WTC11 (cell line): ENCODE measurements at regions not wholly inside any gene's neighbourhood (a gene's known extent, or its start where the extent isn't known, plus 50 kb on each side); places are given as distances from the start of the nearest gene placed in this dataset.

Source experiments
- ATAC-seq: fragments of 200-7000 bp; cut with Tn5 transposase; 2 replicates; pipeline ENCODE4 v1.10.0; 2021; ENCODE audit warnings: mild to moderate bottlenecking, moderate library complexity
- CTCF ChIA-PET: fragments of 300-600 bp; sonication (Branson Sonifier 250); formaldehyde crosslinking; loops from one replicate; lab custom pipeline; 2021; ENCODE audit warnings: antibody characterized with exemption; lab: Charles Lee
- POLR2A ChIA-PET: fragments of 350-600 bp; sonication (Branson Sonifier 250); formaldehyde crosslinking; loops from one replicate; lab custom pipeline; 2021; ENCODE audit warnings: antibody characterized with exemption; lab: Charles Lee
- DNase-seq: peaks from one replicate; pipeline ENCODE4 v3.0.0; 2021; ENCODE audit warnings: low spot score
- H3K27ac Mint-ChIP-seq: 2 replicates; pipeline ENCODE4 v1.8.0; 2021; ENCODE audit warnings: mixed read lengths
- H3K27me3 Mint-ChIP-seq: 2 replicates; pipeline ENCODE4 v1.8.0; 2021; ENCODE audit warnings: low read depth, mild to moderate bottlenecking, moderate library complexity, mixed read lengths
- H3K36me3 Mint-ChIP-seq: 2 replicates; pipeline ENCODE4 v1.8.0; 2021; ENCODE audit warnings: mixed read lengths
- H3K4me1 Mint-ChIP-seq: 2 replicates; pipeline ENCODE4 v1.8.0; 2022; ENCODE audit warnings: mixed read lengths
- H3K4me3 Mint-ChIP-seq: 2 replicates; pipeline ENCODE4 v1.8.0; 2021; ENCODE audit warnings: mild to moderate bottlenecking, moderate library complexity, mixed read lengths
- H3K9me3 Mint-ChIP-seq: 2 replicates; pipeline ENCODE4 v1.8.0; 2021; ENCODE audit warnings: mixed read lengths
- ATF1 ChIP-seq: sonication (generic); formaldehyde crosslinking; IDR thresholded peaks from 2 replicates; pipeline ENCODE4 v1.8.1; 2023; ENCODE audit warnings: mild to moderate bottlenecking, moderate library complexity, missing genetic modification reagents
- CDX4 ChIP-seq: fragments of 250-450 bp; sonication (Bioruptor Pico); IDR thresholded peaks from 2 replicates; pipeline ENCODE4 v1.9.0; 2021; ENCODE audit warnings: moderate library complexity, mild to moderate bottlenecking, inconsistent platforms, borderline replicate concordance
- CREB1 ChIP-seq: sonication (generic); formaldehyde crosslinking; IDR thresholded peaks from 2 replicates; pipeline ENCODE4 v1.8.0; 2023; ENCODE audit warnings: mild to moderate bottlenecking, missing genetic modification reagents
- CREM ChIP-seq: sonication (generic); formaldehyde crosslinking; IDR thresholded peaks from 2 replicates; pipeline ENCODE4 v1.8.1; 2022; ENCODE audit warnings: mild to moderate bottlenecking, missing genetic modification reagents, moderate library complexity
- CTCF ChIP-seq: fragments of 200-600 bp; IDR thresholded peaks from 2 replicates; pipeline ENCODE4 v1.8.0; 2022; ENCODE audit warnings: antibody characterized with exemption
- E2F5 ChIP-seq: sonication (generic); formaldehyde crosslinking; IDR thresholded peaks from 2 replicates; pipeline ENCODE4 v1.8.1; 2022; ENCODE audit warnings: mild to moderate bottlenecking, moderate library complexity, missing genetic modification reagents
- FOXP1 ChIP-seq: sonication (generic); formaldehyde crosslinking; IDR thresholded peaks from 2 replicates; pipeline ENCODE4 v1.8.0; 2022; ENCODE audit warnings: missing genetic modification reagents, mild to moderate bottlenecking, moderate library complexity, borderline replicate concordance
- GABPB1 ChIP-seq: sonication (generic); formaldehyde crosslinking; IDR thresholded peaks from 2 replicates; pipeline ENCODE4 v1.8.1; 2023; ENCODE audit warnings: mild to moderate bottlenecking, missing genetic modification reagents
- GRHL2 ChIP-seq: fragments of 250-450 bp; sonication (Bioruptor Pico); IDR thresholded peaks from 2 replicates; pipeline ENCODE4 v1.8.0; 2022; ENCODE audit warnings: mild to moderate bottlenecking, moderate library complexity; ENCODE audit not compliant: insufficient replicate concordance, severe bottlenecking
- JAZF1 ChIP-seq: fragments of 250-450 bp; sonication (Bioruptor Pico); IDR thresholded peaks from 2 replicates; pipeline ENCODE4 v1.9.0; 2021; ENCODE audit warnings: moderate library complexity, mild to moderate bottlenecking, inconsistent platforms
- NR3C1 ChIP-seq: sonication (generic); formaldehyde crosslinking; conservative IDR thresholded peaks from 2 replicates; pipeline ENCODE4 v1.8.1; 2023; ENCODE audit warnings: low read depth, mild to moderate bottlenecking, missing genetic modification reagents
- OVOL2 ChIP-seq: fragments of 250-450 bp; sonication (Bioruptor Pico); IDR thresholded peaks from 2 replicates; pipeline ENCODE4 v1.9.0; 2021; ENCODE audit warnings: mild to moderate bottlenecking, borderline replicate concordance
- RORB ChIP-seq: fragments of 250-450 bp; sonication (Bioruptor Pico); IDR thresholded peaks from 2 replicates; pipeline ENCODE4 v1.9.0; 2021; ENCODE audit warnings: mild to moderate bottlenecking
- SMAD3 ChIP-seq: sonication (generic); formaldehyde crosslinking; IDR thresholded peaks from 2 replicates; pipeline ENCODE4 v1.8.0; 2022; ENCODE audit warnings: missing genetic modification reagents, mild to moderate bottlenecking, borderline replicate concordance
- TEAD1 ChIP-seq: sonication (generic); formaldehyde crosslinking; IDR thresholded peaks from 2 replicates; pipeline ENCODE4 v1.8.0; 2022; ENCODE audit warnings: mild to moderate bottlenecking, missing genetic modification reagents
- TEAD4 ChIP-seq: sonication (generic); formaldehyde crosslinking; IDR thresholded peaks from 2 replicates; pipeline ENCODE4 v1.8.0; 2022; ENCODE audit warnings: mild to moderate bottlenecking, missing genetic modification reagents
- ZBTB21 ChIP-seq: sonication (generic); formaldehyde crosslinking; IDR thresholded peaks from 2 replicates; pipeline ENCODE4 v1.8.1; 2023; ENCODE audit warnings: mild to moderate bottlenecking, missing genetic modification reagents, borderline replicate concordance
- ZNF121 ChIP-seq: sonication (generic); formaldehyde crosslinking; IDR thresholded peaks from 2 replicates; pipeline ENCODE4 v1.8.0; 2023; ENCODE audit warnings: missing genetic modification reagents
- ZNF219 ChIP-seq: sonication (generic); formaldehyde crosslinking; IDR thresholded peaks from 2 replicates; pipeline ENCODE4 v1.8.0; 2023; ENCODE audit warnings: missing genetic modification reagents, mild to moderate bottlenecking, borderline replicate concordance
- ZNF232 ChIP-seq: sonication (generic); formaldehyde crosslinking; IDR thresholded peaks from 2 replicates; pipeline ENCODE4 v1.8.0; 2022; ENCODE audit warnings: mild to moderate bottlenecking, missing genetic modification reagents
- TF ChIP-seq, protein P1 (sequence below): sonication (generic); formaldehyde crosslinking; IDR thresholded peaks from 2 replicates; pipeline ENCODE4 v1.8.0; 2023; ENCODE audit warnings: missing genetic modification reagents
- TF ChIP-seq, protein P2 (sequence below): sonication (generic); formaldehyde crosslinking; IDR thresholded peaks from 2 replicates; pipeline ENCODE4 v1.8.1; 2022; ENCODE audit warnings: mild to moderate bottlenecking, missing genetic modification reagents, moderate library complexity, borderline replicate concordance
- TF ChIP-seq, protein P3 (sequence below): sonication (generic); formaldehyde crosslinking; IDR thresholded peaks from 2 replicates; pipeline ENCODE4 v1.8.0; 2022; ENCODE audit warnings: mild to moderate bottlenecking, missing genetic modification reagents
- TF ChIP-seq, protein P4 (sequence below): sonication (generic); formaldehyde crosslinking; IDR thresholded peaks from 2 replicates; pipeline ENCODE4 v1.8.1; 2023; ENCODE audit warnings: mild to moderate bottlenecking, moderate library complexity, missing genetic modification reagents
- TF ChIP-seq, protein P5 (sequence below): sonication (generic); formaldehyde crosslinking; IDR thresholded peaks from 2 replicates; pipeline ENCODE4 v1.8.0; 2022; ENCODE audit warnings: mild to moderate bottlenecking, missing genetic modification reagents

DNA sequence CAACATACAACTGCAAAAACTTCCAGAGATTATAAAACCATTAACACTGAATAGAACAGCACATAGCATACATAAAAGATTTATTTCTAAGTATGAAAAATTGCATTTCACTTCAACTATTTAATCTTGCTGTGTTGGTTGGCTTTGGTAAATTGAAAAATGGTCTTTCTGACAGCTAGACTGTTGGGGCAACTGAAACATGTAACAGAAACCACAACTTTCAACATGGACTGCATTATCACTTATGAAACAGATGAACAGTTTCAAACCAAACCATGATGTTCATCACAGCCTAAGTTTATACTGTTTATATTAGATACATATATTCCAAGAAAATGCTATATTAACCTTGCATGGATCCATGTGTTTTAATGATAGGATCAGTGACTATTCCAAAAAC is 324.1 kb upstream of the PCDH9 start:
- ChIA-PET CTCF (no interaction called here), POLR2A (no interaction called here)
- no peak for TF ChIP-seq SMAD3
- TF ChIP-seq, protein P1, sequence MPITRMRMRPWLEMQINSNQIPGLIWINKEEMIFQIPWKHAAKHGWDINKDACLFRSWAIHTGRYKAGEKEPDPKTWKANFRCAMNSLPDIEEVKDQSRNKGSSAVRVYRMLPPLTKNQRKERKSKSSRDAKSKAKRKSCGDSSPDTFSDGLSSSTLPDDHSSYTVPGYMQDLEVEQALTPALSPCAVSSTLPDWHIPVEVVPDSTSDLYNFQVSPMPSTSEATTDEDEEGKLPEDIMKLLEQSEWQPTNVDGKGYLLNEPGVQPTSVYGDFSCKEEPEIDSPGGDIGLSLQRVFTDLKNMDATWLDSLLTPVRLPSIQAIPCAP = no peak
- no peak for TF ChIP-seq FOXP1
- no peak for TF ChIP-seq GRHL2 (CRISPR knock-in tag)
- no peak for TF ChIP-seq ZNF121
- TF ChIP-seq JAZF1 = no peak
- no peak for TF ChIP-seq CDX4 (CRISPR knock-in tag)
- TF ChIP-seq CTCF = no peak
- no peak for TF ChIP-seq OVOL2 (CRISPR knock-in tag)
- TF ChIP-seq NR3C1 = no peak
- TF ChIP-seq ATF1 (CRISPR knock-in tag) = no peak
- TF ChIP-seq, protein P2, sequence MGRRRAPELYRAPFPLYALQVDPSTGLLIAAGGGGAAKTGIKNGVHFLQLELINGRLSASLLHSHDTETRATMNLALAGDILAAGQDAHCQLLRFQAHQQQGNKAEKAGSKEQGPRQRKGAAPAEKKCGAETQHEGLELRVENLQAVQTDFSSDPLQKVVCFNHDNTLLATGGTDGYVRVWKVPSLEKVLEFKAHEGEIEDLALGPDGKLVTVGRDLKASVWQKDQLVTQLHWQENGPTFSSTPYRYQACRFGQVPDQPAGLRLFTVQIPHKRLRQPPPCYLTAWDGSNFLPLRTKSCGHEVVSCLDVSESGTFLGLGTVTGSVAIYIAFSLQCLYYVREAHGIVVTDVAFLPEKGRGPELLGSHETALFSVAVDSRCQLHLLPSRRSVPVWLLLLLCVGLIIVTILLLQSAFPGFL (CRISPR knock-in tag) = no peak
- TF ChIP-seq, protein P3, sequence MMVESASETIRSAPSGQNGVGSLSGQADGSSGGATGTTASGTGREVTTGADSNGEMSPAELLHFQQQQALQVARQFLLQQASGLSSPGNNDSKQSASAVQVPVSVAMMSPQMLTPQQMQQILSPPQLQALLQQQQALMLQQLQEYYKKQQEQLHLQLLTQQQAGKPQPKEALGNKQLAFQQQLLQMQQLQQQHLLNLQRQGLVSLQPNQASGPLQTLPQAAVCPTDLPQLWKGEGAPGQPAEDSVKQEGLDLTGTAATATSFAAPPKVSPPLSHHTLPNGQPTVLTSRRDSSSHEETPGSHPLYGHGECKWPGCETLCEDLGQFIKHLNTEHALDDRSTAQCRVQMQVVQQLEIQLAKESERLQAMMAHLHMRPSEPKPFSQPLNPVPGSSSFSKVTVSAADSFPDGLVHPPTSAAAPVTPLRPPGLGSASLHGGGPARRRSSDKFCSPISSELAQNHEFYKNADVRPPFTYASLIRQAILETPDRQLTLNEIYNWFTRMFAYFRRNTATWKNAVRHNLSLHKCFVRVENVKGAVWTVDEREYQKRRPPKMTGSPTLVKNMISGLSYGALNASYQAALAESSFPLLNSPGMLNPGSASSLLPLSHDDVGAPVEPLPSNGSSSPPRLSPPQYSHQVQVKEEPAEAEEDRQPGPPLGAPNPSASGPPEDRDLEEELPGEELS (CRISPR knock-in tag) = no peak
- no peak for TF ChIP-seq ZBTB21 (CRISPR knock-in tag)
- TF ChIP-seq, protein P4, sequence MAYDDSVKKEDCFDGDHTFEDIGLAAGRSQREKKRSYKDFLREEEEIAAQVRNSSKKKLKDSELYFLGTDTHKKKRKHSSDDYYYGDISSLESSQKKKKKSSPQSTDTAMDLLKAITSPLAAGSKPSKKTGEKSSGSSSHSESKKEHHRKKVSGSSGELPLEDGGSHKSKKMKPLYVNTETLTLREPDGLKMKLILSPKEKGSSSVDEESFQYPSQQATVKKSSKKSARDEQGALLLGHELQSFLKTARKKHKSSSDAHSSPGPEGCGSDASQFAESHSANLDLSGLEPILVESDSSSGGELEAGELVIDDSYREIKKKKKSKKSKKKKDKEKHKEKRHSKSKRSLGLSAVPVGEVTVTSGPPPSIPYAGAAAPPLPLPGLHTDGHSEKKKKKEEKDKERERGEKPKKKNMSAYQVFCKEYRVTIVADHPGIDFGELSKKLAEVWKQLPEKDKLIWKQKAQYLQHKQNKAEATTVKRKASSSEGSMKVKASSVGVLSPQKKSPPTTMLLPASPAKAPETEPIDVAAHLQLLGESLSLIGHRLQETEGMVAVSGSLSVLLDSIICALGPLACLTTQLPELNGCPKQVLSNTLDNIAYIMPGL (CRISPR knock-in tag) = no peak
- no peak for TF ChIP-seq E2F5 (CRISPR knock-in tag)
- TF ChIP-seq CREM (CRISPR knock-in tag) = no peak
- no peak for ATAC-seq
- Mint-ChIP-seq H3K9me3 (peaks cover 24% of the 10 kb centered on the region), H3K27ac (no peak overlapping the region), H3K36me3 (peaks cover 7% of the 10 kb centered on the region), H3K4me3 (no peak overlapping the region), H3K4me1 (no peaks in the 10 kb centered on the region), H3K27me3 (no peaks in the 10 kb centered on the region)
- no peak for DNase-seq

DNA sequence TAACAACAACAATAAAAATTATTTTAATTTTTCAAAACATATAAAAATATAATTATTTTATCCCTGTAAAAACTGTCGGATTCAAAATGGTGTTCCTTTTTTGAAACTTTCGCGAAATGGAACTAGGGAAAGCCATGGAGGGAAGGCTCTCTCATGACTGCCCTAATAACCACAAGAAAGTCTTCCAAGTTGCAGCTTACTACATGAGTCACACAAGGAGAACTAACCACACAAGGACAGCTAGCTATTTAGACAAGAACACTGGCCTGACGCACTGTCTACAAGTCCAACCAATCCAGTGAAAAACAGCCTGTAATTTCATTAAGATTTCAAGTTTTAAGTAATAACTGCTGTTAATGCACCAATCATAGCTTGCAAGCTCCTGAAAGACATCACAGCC is 319.2 kb upstream of the PCDH9 start:
- H3K36me3 Mint-ChIP-seq = no peaks in the 10 kb centered on the region
- no peak overlapping the region for H3K27ac Mint-ChIP-seq
- H3K9me3 Mint-ChIP-seq = no peaks in the 10 kb centered on the region
- no peaks in the 10 kb centered on the region for H3K27me3 Mint-ChIP-seq
- CTCF ChIA-PET = no interaction called here
- peaks cover 12% of the 10 kb centered on the region for H3K4me1 Mint-ChIP-seq
- H3K4me3 Mint-ChIP-seq = no peak overlapping the region
- POLR2A ChIA-PET = no interaction called here
- no peak for ATAC-seq
- DNase-seq = no peak
- TF ChIP-seq, protein P4 (CRISPR knock-in tag) = no peak
- TF ChIP-seq GRHL2 (CRISPR knock-in tag) (no peak), ATF1 (CRISPR knock-in tag) (no peak), GABPB1 (no peak), NR3C1 (no peak), ZNF219 (CRISPR knock-in tag) (no peak), TEAD4 (CRISPR knock-in tag) (no peak), CREB1 (CRISPR knock-in tag) (no peak), TEAD1 (CRISPR knock-in tag) (no peak), ZNF121 (no peak), RORB (CRISPR knock-in tag) (no peak), ZNF232 (CRISPR knock-in tag) (no peak)
- TF ChIP-seq, protein P5, sequence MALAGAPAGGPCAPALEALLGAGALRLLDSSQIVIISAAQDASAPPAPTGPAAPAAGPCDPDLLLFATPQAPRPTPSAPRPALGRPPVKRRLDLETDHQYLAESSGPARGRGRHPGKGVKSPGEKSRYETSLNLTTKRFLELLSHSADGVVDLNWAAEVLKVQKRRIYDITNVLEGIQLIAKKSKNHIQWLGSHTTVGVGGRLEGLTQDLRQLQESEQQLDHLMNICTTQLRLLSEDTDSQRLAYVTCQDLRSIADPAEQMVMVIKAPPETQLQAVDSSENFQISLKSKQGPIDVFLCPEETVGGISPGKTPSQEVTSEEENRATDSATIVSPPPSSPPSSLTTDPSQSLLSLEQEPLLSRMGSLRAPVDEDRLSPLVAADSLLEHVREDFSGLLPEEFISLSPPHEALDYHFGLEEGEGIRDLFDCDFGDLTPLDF (CRISPR knock-in tag) = no peak
